Islet of Langerhans (tissue), 1 donor: ENCODE measurements at regions not wholly inside any gene's neighbourhood (a gene's known extent, or its start where the extent isn't known, plus 50 kb on each side); places are given as distances from the start of the nearest gene placed in this dataset.
"Not testable (repeated sequence)": the region's sequence is repeated elsewhere in the genome, so short reads cannot be mapped to it uniquely, and the experiment has no call there.

Source experiments
- FAIRE-seq: peaks from one replicate; lab custom pipeline; 2011; peaks lifted over from hg19 to GRCh38; lab: Jason Lieb, UNC

- no peak for FAIRE-seq
Measured at GRCh38 chr1:4066860-4067599, 167.0 kb upstream of the C1orf174 start.

GRCh38 chr1:4068076-4068475, 168.0 kb upstream of the C1orf174 start:
- FAIRE-seq, result no peak

GRCh38 chr1:4071653-4072052, 171.6 kb upstream of the C1orf174 start:
- peak; percentile 98 for FAIRE-seq

- no peak for FAIRE-seq
Measured at GRCh38 chr1:4072481-4073153, 172.5 kb upstream of the C1orf174 start.

- no peak for FAIRE-seq
Measured at GRCh38 chr1:4075436-4076225, 175.6 kb upstream of the C1orf174 start.

- FAIRE-seq, result no peak
Measured at GRCh38 chr1:4076346-4076745, 176.3 kb upstream of the C1orf174 start.

GRCh38 chr1:4078091-4078962, 178.3 kb upstream of the C1orf174 start:
- FAIRE-seq, result not testable (repeated sequence)

- no peak for FAIRE-seq
Measured at GRCh38 chr1:4079815-4080214, 179.7 kb upstream of the C1orf174 start.

GRCh38 chr1:4081806-4082711, 182.0 kb upstream of the C1orf174 start:
- no peak for FAIRE-seq

GRCh38 chr1:4083231-4084047, 183.4 kb upstream of the C1orf174 start:
- FAIRE-seq, result no peak

- no peak for FAIRE-seq
Measured at GRCh38 chr1:4084048-4084431, 184.0 kb upstream of the C1orf174 start.

GRCh38 chr1:4084446-4084845, 184.4 kb upstream of the C1orf174 start:
- no peak for FAIRE-seq

- no peak for FAIRE-seq
Measured at GRCh38 chr1:4084896-4085295, 184.8 kb upstream of the C1orf174 start.

- FAIRE-seq, result no peak
Measured at GRCh38 chr1:4085546-4085945, 185.5 kb upstream of the C1orf174 start.

GRCh38 chr1:4086085-4086850, 186.2 kb upstream of the C1orf174 start:
- no peak for FAIRE-seq

GRCh38 chr1:4086921-4087320, 186.8 kb upstream of the C1orf174 start:
- FAIRE-seq, result no peak

GRCh38 chr1:4087530-4088420, 187.7 kb upstream of the C1orf174 start:
- FAIRE-seq, result no peak

- no peak for FAIRE-seq
Measured at GRCh38 chr1:4088676-4089075, 188.6 kb upstream of the C1orf174 start.
